ENCODE measurements at regions not wholly inside any gene's neighbourhood (a gene's known extent, or its start where the extent isn't known, plus 50 kb on each side); places are given as distances from the start of the nearest gene placed in this dataset.

DNA sequence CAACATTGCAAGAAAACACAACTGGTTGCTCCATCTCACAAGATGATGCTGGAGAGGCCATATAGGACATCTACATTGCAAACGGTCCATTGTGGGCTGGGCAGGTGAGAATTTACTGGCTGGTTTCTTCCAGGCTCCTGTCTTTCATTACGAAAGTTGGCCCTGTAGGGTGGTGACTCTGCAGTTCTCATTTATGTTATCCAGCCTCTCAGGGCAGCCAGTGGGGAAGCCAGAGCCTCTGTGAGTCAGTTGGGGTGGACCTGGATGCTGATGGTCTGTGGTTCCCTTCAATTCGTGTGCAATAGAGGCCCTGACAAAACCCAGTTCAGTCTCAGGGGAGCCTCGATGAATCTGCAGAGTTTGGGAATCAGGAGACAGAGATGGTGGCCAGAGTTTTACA, 341.0 kb upstream of the CCL2 start:
- no peaks in the 10 kb centered on the region for H3K9me3 Mint-ChIP-seq (ENCODE audit: unreplicated experiment)
- ChIA-PET POLR2A (no interaction called here), CTCF (no interaction called here)
- Histone ChIP-seq H3K36me3 (ENCODE audit: control insufficient read depth, insufficient read depth, low read length) (no peaks in the 10 kb centered on the region), H3K4me1 (no peaks in the 10 kb centered on the region), H3K9me3 (no peaks in the 10 kb centered on the region), H3K4me3 (ENCODE audit: low read depth, low read length) (no peak overlapping the region), H3K27me3 (replicated peaks; ENCODE audit: control insufficient read depth, insufficient read depth, low read length) (no peaks in the 10 kb centered on the region; the same call in 1 of the 2 replicates)
- TF ChIP-seq, protein P1, sequence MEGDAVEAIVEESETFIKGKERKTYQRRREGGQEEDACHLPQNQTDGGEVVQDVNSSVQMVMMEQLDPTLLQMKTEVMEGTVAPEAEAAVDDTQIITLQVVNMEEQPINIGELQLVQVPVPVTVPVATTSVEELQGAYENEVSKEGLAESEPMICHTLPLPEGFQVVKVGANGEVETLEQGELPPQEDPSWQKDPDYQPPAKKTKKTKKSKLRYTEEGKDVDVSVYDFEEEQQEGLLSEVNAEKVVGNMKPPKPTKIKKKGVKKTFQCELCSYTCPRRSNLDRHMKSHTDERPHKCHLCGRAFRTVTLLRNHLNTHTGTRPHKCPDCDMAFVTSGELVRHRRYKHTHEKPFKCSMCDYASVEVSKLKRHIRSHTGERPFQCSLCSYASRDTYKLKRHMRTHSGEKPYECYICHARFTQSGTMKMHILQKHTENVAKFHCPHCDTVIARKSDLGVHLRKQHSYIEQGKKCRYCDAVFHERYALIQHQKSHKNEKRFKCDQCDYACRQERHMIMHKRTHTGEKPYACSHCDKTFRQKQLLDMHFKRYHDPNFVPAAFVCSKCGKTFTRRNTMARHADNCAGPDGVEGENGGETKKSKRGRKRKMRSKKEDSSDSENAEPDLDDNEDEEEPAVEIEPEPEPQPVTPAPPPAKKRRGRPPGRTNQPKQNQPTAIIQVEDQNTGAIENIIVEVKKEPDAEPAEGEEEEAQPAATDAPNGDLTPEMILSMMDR (IDR thresholded peaks at IDR 0.05; ENCODE audit: insufficient read depth in 1 of 2, low read depth in 1 of 2, low read length in 1 of 2, severe bottlenecking in 1 of 2, unreplicated experiment in 1 of 2) = no peak
- H3K4me3 Mint-ChIP-seq (ENCODE audit: unreplicated experiment) = no peak overlapping the region
- H3K36me3 Mint-ChIP-seq (ENCODE audit: insufficient read depth, unreplicated experiment) = no peaks in the 10 kb centered on the region
- no peak overlapping the region for H3K27ac Mint-ChIP-seq (ENCODE audit: unreplicated experiment)
- no peak for DNase-seq
- no peaks in the 10 kb centered on the region for H3K4me1 Mint-ChIP-seq (ENCODE audit: low read depth, unreplicated experiment)
- H3K27me3 Mint-ChIP-seq (ENCODE audit: insufficient read depth, unreplicated experiment) = peaks cover 22% of the 10 kb centered on the region
- intact Hi-C loops (cut with micrococcal nuclease; ENCODE audit: unreplicated experiment) = no loop called here
- BruUV-seq (replicated peaks) = no TSS peak

- H3K27me3 Mint-ChIP-seq (ENCODE audit: insufficient read depth, unreplicated experiment) = peaks cover 12% of the 10 kb centered on the region
- no TSS peak for BruUV-seq (replicated peaks)
- Histone ChIP-seq H3K36me3 (ENCODE audit: control insufficient read depth, insufficient read depth, low read length) (no peaks in the 10 kb centered on the region), H3K27me3 (replicated peaks; ENCODE audit: control insufficient read depth, insufficient read depth, low read length) (peaks cover 1% of the 10 kb centered on the region), H3K4me3 (ENCODE audit: low read depth, low read length) (no peak overlapping the region), H3K4me1 (no peaks in the 10 kb centered on the region), H3K9me3 (no peaks in the 10 kb centered on the region)
- TF ChIP-seq, protein P1 (IDR thresholded peaks at IDR 0.05; ENCODE audit: insufficient read depth in 1 of 2, low read depth in 1 of 2, low read length in 1 of 2, severe bottlenecking in 1 of 2, unreplicated experiment in 1 of 2) = no peak
- ChIA-PET POLR2A (no interaction called here), CTCF (no interaction called here)
- intact Hi-C loops (cut with micrococcal nuclease; ENCODE audit: unreplicated experiment) = no loop called here
- no peaks in the 10 kb centered on the region for H3K9me3 Mint-ChIP-seq (ENCODE audit: unreplicated experiment)
- no peaks in the 10 kb centered on the region for H3K36me3 Mint-ChIP-seq (ENCODE audit: insufficient read depth, unreplicated experiment)
- H3K4me3 Mint-ChIP-seq (ENCODE audit: unreplicated experiment) = no peak overlapping the region
- DNase-seq = no peak
- H3K27ac Mint-ChIP-seq (ENCODE audit: unreplicated experiment) = no peak overlapping the region
- H3K4me1 Mint-ChIP-seq (ENCODE audit: low read depth, unreplicated experiment) = no peaks in the 10 kb centered on the region
Measured at GRCh38 chr17:33922971-33923370, 332.1 kb upstream of the CCL2 start.

DNA sequence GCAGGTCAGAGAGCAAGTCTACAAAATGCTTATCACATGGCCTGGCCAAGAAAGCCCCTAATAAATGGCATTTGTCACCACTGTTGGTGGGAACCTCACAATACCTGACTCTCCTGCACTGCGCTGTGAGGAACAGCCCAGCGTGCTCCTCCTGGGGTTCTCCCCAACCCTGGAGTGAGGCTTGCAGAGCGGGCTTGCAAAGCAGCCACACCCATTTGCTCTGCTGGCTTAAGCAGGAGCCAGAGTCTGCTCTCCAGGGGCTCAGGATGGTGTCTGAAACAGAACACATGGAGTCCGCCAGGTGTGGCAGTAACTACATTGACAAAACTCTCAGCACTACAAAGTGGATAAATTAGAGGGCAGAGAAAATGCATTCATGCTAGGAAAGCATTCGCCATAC, 331.0 kb upstream of the CCL2 start:
- H3K9me3 ChIP-seq = no peaks in the 10 kb centered on the region
- no peaks in the 10 kb centered on the region for H3K4me1 Mint-ChIP-seq (ENCODE audit: low read depth, unreplicated experiment)
- no peak overlapping the region for H3K4me3 Mint-ChIP-seq (ENCODE audit: unreplicated experiment)
- no peak for DNase-seq
- H3K27me3 ChIP-seq (replicated peaks; ENCODE audit: control insufficient read depth, insufficient read depth, low read length) = peaks cover 1% of the 10 kb centered on the region
- no TSS peak for BruUV-seq (replicated peaks)
- no peak overlapping the region for H3K27ac Mint-ChIP-seq (ENCODE audit: unreplicated experiment)
- POLR2A ChIA-PET = no interaction called here
- H3K27me3 Mint-ChIP-seq (ENCODE audit: insufficient read depth, unreplicated experiment) = peaks cover 14% of the 10 kb centered on the region
- intact Hi-C loops (cut with micrococcal nuclease; ENCODE audit: unreplicated experiment) = no loop called here
- no peak overlapping the region for H3K4me3 ChIP-seq (ENCODE audit: low read depth, low read length)
- H3K36me3 Mint-ChIP-seq (ENCODE audit: insufficient read depth, unreplicated experiment) = no peaks in the 10 kb centered on the region
- H3K36me3 ChIP-seq (ENCODE audit: control insufficient read depth, insufficient read depth, low read length) = no peaks in the 10 kb centered on the region
- CTCF ChIA-PET = no interaction called here
- no peaks in the 10 kb centered on the region for H3K9me3 Mint-ChIP-seq (ENCODE audit: unreplicated experiment)
- TF ChIP-seq, protein P1 (IDR thresholded peaks at IDR 0.05; ENCODE audit: insufficient read depth in 1 of 2, low read depth in 1 of 2, low read length in 1 of 2, severe bottlenecking in 1 of 2, unreplicated experiment in 1 of 2) = no peak
- H3K4me1 ChIP-seq = no peaks in the 10 kb centered on the region
